SH-SY5Y (cell line): ENCODE measurements at regions not wholly inside any gene's neighbourhood (a gene's known extent, or its start where the extent isn't known, plus 50 kb on each side); places are given as distances from the start of the nearest gene placed in this dataset.

Experiments
- GATA2 ChIP-seq: IDR thresholded peaks from 2 replicates; pipeline ENCODE4 v1.6.1; 2011; ENCODE audit warnings: mild to moderate bottlenecking, low read depth, low read length
- GATA3 ChIP-seq: IDR thresholded peaks from 2 replicates; pipeline ENCODE4 v1.6.1; 2011; ENCODE audit warnings: low read depth, mild to moderate bottlenecking, low read length, moderate library complexity

GRCh38 chr14:40955131-40955505, 651.6 kb upstream of the LRFN5 start:
- TF ChIP-seq GATA3 (no peak), GATA2 (no peak)

GRCh38 chr14:40944521-40944920, 662.2 kb upstream of the LRFN5 start:
- TF ChIP-seq GATA3 (no peak), GATA2 (no peak)

- TF ChIP-seq GATA3 (no peak), GATA2 (peak; percentile 30; the same call in 1 of the 2 replicates)
These were observed 669.8 kb upstream of the LRFN5 start for GRCh38 chr14:40936861-40937260.

DNA sequence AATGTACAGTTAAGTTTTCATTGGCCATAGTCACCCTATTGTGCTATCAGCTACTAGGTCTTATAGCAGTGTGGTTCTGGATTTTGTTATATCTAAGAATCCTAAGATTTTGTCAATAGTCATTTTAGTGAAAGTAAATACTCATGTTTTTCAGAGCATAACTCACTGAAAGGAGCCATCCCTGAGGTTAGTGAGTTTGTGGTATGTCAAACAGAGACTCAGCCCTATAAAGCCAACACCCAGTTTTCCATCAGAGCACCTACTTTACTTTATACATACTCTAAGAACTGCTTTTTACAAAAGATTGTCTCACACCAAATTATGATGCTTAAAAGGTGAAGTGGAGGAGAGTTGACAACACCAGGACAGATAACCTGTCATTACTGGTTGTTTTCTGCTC, 686.3 kb upstream of the LRFN5 start:
- TF ChIP-seq GATA2 (no peak), GATA3 (no peak)

- no peak for TF ChIP-seq GATA3
- no peak for TF ChIP-seq GATA2
These were observed 695.5 kb upstream of the LRFN5 start for GRCh38 chr14:40911141-40911540.

GRCh38 chr14:40909906-40910305, 696.8 kb upstream of the LRFN5 start:
- TF ChIP-seq GATA3 (no peak), GATA2 (peak; percentile 46)

DNA sequence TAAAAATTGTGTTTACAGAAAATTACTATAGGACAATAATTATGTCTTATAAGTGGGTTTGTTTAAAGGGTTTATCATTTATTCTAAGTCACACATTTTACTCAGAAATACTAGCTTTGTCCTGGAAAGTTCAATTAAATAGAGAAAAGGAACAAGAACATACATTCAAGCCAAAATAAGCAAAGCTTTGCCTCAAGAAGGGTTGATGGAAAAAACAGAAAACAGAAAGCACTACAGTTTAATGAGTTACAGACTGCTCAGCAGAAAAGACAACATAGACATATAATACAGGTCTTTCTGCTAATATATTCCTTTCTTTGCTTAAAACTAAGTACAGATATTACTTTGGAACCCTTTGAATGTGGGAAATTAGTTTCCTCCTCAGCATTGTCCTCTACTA, 703.0 kb upstream of the LRFN5 start:
- TF ChIP-seq GATA2 (no peak), GATA3 (no peak)

GRCh38 chr14:40899435-40899834, 707.2 kb upstream of the LRFN5 start:
- no peak for TF ChIP-seq GATA3
- no peak for TF ChIP-seq GATA2

DNA sequence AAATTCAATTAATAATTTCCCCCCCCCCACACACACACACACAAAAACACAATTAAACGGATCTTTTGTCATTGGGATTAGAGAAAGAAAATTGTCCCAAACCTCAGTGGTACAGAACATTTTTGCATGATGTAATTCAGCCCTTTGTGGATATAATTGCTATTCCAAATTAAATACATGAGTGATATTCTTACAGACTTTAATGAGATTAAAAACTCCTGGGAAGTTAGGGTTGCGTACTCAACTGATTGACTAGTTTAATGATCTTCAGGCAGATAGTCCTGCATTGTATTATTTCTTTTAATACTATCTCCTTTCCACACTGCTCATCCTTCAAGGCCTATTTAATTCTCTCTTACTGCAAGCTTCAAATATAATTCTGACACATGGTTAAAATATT, 711.8 kb upstream of the LRFN5 start:
- no peak for TF ChIP-seq GATA2
- TF ChIP-seq GATA3 = no peak

- no peak for TF ChIP-seq GATA3
- no peak for TF ChIP-seq GATA2
These were observed 717.5 kb upstream of the LRFN5 start for GRCh38 chr14:40889126-40889525.

DNA sequence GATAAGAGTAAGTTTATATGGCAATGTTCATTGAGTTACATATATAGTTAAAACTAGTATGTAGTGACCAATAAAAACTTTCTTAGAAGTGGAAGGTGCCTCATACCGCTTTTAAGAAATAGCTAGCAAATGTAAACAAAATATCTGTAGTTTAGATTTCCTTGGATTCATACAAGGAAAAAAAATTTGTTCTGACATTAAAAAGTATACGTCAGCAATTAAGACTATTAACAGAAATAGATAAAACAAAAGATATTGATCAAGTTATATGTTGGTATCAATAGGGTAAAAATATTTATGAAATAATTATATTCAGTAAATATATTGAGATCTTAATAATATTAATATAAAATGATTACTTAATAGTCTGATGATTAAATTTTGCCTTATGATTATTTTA, 718.8 kb upstream of the LRFN5 start:
- no peak for TF ChIP-seq GATA3
- TF ChIP-seq GATA2 = no peak

DNA sequence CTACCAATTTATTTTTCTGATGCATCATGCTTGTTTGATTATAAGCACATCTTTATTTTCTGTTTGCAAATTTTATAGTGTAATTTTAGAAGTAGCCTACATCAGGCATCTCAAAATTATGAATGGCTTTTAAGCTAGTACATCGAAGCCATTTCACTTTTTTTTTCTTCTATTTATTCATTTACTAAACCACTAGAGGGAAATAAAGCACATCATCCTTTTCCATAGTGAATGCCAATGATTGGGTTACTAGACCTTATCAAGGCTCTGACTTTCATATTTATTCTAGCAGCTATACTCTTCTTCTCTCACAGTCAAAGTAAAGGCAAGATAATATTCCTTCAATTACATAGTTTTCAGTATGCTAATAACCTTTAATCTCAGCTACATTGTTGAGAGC, 736.4 kb upstream of the LRFN5 start:
- TF ChIP-seq GATA3 (no peak), GATA2 (no peak)

- no peak for TF ChIP-seq GATA2
- no peak for TF ChIP-seq GATA3
These were observed 747.6 kb upstream of the LRFN5 start for GRCh38 chr14:40859055-40859454.

DNA sequence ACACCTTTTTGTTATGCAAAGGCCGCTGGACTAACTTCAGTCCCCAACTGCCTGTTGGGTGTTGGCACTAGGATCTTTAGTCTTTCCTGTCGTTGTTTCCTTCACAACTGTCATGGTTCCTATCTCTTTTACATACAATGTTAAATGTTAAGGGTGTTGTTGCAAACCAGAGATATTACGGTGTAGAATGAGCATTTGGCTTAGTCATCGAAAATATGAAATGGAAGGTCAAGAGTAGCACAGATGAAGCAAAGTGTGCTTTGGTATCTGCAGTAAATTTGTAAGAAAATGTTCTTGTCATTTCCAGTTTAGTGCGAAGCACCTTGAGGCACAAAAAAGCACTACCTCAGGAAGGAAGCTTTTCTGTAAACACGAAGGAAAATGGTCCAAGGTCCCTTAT, 751.3 kb upstream of the LRFN5 start:
- TF ChIP-seq GATA2 = no peak
- TF ChIP-seq GATA3 = no peak

- TF ChIP-seq GATA3 = no peak
- no peak for TF ChIP-seq GATA2
These were observed 756.5 kb upstream of the LRFN5 start for GRCh38 chr14:40850191-40850590.

- TF ChIP-seq GATA3 = no peak
- TF ChIP-seq GATA2 = no peak
These were observed 759.2 kb upstream of the LRFN5 start for GRCh38 chr14:40847480-40847879.
